ENCODE measurements at regions not wholly inside any gene's neighbourhood (a gene's known extent, or its start where the extent isn't known, plus 50 kb on each side); places are given as distances from the start of the nearest gene placed in this dataset.

DNA sequence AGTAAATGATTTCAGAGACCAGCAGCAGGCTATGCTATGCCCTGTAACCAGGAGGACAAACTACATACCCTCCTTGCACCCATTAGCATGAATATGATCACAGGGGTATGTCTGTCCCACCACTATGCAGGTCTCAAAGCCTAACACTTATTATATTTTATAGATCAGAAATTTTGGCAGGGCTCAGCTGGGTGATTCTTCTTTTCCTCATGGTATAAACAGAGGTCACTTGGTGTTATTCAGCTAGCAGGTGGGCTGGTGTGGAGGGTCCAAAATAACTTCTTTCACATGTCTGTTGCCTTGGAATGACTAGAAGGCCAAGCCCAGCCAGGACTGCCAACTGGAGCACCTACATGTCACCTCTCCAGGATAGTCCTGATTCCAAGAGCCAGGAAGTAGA lies 252.9 kb downstream of the ARHGAP12 start:
- no peaks in the 10 kb centered on the region for H3K9me1 ChIP-seq (ENCODE audit: control insufficient read depth, insufficient read depth, low read length)
- no TSS peak for BruUV-seq (replicated peaks)
- no peak overlapping the region for H3K9ac ChIP-seq (ENCODE audit: insufficient read depth in 1 of 2, low read depth in 2 of 2, low read length in 2 of 2)
- intact Hi-C loops (cut with micrococcal nuclease): no loop called here
- no peak overlapping the region for H2AFZ ChIP-seq (ENCODE audit: low read depth, low read length)
- H3K27ac ChIP-seq (ENCODE audit: extremely low read depth, low read depth, low read length): no peak overlapping the region
- ATAC-seq: no peak
- H3K4me1 ChIP-seq (replicated peaks in 1 of 2; ENCODE audit: control insufficient read depth in 2 of 2, insufficient read depth in 2 of 2, low read length in 2 of 2): no peaks in the 10 kb centered on the region; a peak in 1 of 5 replicates
- H3K9me3 ChIP-seq (replicated peaks; ENCODE audit: control insufficient read depth, insufficient read depth, low read depth, low read length): no peaks in the 10 kb centered on the region
- H3K36me3 ChIP-seq (ENCODE audit: control insufficient read depth, insufficient read depth, low read length): no peaks in the 10 kb centered on the region
- no peak for DNase-seq (ENCODE audit: extremely low read depth in 1 of 4, low spot score in 3 of 4)
- ChIA-PET CTCF (ENCODE audit: low intra/inter-chr PET ratio) (no interaction called here), POLR2A (interaction anchor here (0.6 kb wide), 1 partner anchor 9 kb away, joined by 3 read pairs; no protein-coding TSS in a partner anchor)
- in situ Hi-C loops (cut with MboI): no loop called here
- no peak overlapping the region for H3K4me3 ChIP-seq
- no peaks in the 10 kb centered on the region for H3K79me2 ChIP-seq (ENCODE audit: control insufficient read depth, insufficient read depth, low read length)
- FAIRE-seq: no peak
- no peaks in the 10 kb centered on the region for H3K27me3 ChIP-seq (ENCODE audit: control insufficient read depth in 2 of 2, insufficient read depth in 2 of 2, low read length in 2 of 2)
- no peaks in the 10 kb centered on the region for H4K20me1 ChIP-seq (replicated peaks; ENCODE audit: control insufficient read depth, insufficient read depth, low read length)
- no peak for TF ChIP-seq PHB (CRISPR knock-in tag; IDR thresholded peaks at IDR 0.05)
- no peak overlapping the region for H3K4me2 ChIP-seq (ENCODE audit: insufficient read depth, low read length)

DNA sequence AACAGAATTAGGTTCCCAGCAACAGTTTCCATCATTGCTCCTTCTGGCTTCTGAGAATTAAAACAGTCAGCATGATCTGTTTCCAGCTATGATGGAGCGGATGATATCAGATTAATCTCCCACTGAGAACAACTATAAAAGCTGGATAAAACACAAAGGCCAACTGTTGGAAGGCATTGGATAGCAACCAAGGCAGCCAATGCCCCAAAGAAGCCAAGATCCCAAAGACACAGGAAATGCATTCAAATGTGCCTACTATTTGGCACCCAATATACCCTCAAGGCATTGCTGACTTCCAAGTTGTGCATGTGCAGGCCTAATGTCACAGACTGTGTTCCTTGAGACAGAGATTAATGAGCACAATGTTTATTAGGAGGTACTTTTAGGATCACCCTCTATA lies 259.3 kb downstream of the ARHGAP12 start:
- in situ Hi-C loops (cut with MboI): no loop called here
- no peak for DNase-seq (ENCODE audit: extremely low read depth in 1 of 4, low spot score in 3 of 4)
- H2AFZ ChIP-seq (ENCODE audit: low read depth, low read length): no peak overlapping the region
- H3K27ac ChIP-seq (ENCODE audit: extremely low read depth, low read depth, low read length): no peak overlapping the region
- no peak for FAIRE-seq
- no peaks in the 10 kb centered on the region for H3K9me3 ChIP-seq (replicated peaks; ENCODE audit: control insufficient read depth, insufficient read depth, low read depth, low read length)
- TF ChIP-seq, protein P1, sequence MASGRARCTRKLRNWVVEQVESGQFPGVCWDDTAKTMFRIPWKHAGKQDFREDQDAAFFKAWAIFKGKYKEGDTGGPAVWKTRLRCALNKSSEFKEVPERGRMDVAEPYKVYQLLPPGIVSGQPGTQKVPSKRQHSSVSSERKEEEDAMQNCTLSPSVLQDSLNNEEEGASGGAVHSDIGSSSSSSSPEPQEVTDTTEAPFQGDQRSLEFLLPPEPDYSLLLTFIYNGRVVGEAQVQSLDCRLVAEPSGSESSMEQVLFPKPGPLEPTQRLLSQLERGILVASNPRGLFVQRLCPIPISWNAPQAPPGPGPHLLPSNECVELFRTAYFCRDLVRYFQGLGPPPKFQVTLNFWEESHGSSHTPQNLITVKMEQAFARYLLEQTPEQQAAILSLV (tag; IDR thresholded peaks at IDR 0.05): no peak
- no peak for TF ChIP-seq ZNF140 (CRISPR knock-in tag; IDR thresholded peaks at IDR 0.05)
- no peak for TF ChIP-seq MCM3 (IDR thresholded peaks at IDR 0.05)
- no peak for TF ChIP-seq ATF3 (IDR thresholded peaks at IDR 0.05)
- TF ChIP-seq ATF3 (CRISPR knock-in tag; conservative IDR thresholded peaks at IDR 0.05): no peak
- no peak for TF ChIP-seq THRAP3 (IDR thresholded peaks at IDR 0.05; ENCODE audit: borderline replicate concordance)
- no peak for TF ChIP-seq ZBTB49 (CRISPR knock-in tag; IDR thresholded peaks at IDR 0.05; ENCODE audit: borderline replicate concordance)
- no peak for TF ChIP-seq MTF1 (CRISPR knock-in tag; IDR thresholded peaks at IDR 0.05; ENCODE audit: borderline replicate concordance)
- ChIA-PET POLR2A (no interaction called here), CTCF (ENCODE audit: low intra/inter-chr PET ratio) (no interaction called here)
- no peak overlapping the region for H3K4me2 ChIP-seq (ENCODE audit: insufficient read depth, low read length)
- H3K9me1 ChIP-seq (ENCODE audit: control insufficient read depth, insufficient read depth, low read length): no peaks in the 10 kb centered on the region
- no peak for ATAC-seq
- H3K9ac ChIP-seq (ENCODE audit: insufficient read depth in 1 of 2, low read depth in 2 of 2, low read length in 2 of 2): no peak overlapping the region
- no peaks in the 10 kb centered on the region for H4K20me1 ChIP-seq (replicated peaks; ENCODE audit: control insufficient read depth, insufficient read depth, low read length)
- H3K27me3 ChIP-seq (ENCODE audit: control insufficient read depth in 2 of 2, insufficient read depth in 2 of 2, low read length in 2 of 2): no peaks in the 10 kb centered on the region; a peak in 1 of 5 replicates
- H3K36me3 ChIP-seq (ENCODE audit: control insufficient read depth, insufficient read depth, low read length): no peaks in the 10 kb centered on the region
- BruUV-seq (replicated peaks): no TSS peak
- WGBS (ENCODE audit: insufficient coverage, low coverage, missing lambda C conversion rate): 0% methylated on average over 1 of the region's 1 CpG
- no peaks in the 10 kb centered on the region for H3K79me2 ChIP-seq (ENCODE audit: control insufficient read depth, insufficient read depth, low read length)
- no peak overlapping the region for H3K4me3 ChIP-seq
- intact Hi-C loops (cut with micrococcal nuclease): no loop called here
- H3K4me1 ChIP-seq (replicated peaks in 1 of 2; ENCODE audit: control insufficient read depth in 2 of 2, insufficient read depth in 2 of 2, low read length in 2 of 2): no peaks in the 10 kb centered on the region
